IMR-90 (cell line): ENCODE measurements at regions not wholly inside any gene's neighbourhood (a gene's known extent, or its start where the extent isn't known, plus 50 kb on each side); places are given as distances from the start of the nearest gene placed in this dataset.

Experiments used
- ATAC-seq: fragments of 200-7000 bp; cut with Tn5 transposase; 2 replicates; pipeline ENCODE4 v1.9.1; 2020; ENCODE audit warnings: low read depth, mild to moderate bottlenecking, moderate library complexity
- BruUV-seq: library from RNA; stranded (reverse); fragments of 400-500 nt; replicated peaks from 2 replicates; lab custom pipeline; 2021; lab: Mats Ljungman, UMichigan
- CTCF ChIA-PET: fragments of 300-600 bp; formaldehyde crosslinking; extraction: SDS; loops from one replicate; lab custom pipeline; 2021; ENCODE audit warnings: antibody characterized with exemption; lab: Yijun Ruan, JAX
- POLR2A ChIA-PET: fragments of 300-600 bp; sonication (Branson Sonifier 250); formaldehyde crosslinking; loops from one replicate; lab custom pipeline; 2022; ENCODE audit warnings: antibody characterized with exemption; ENCODE audit not compliant: unreplicated experiment; lab: Charles Lee
- DNase-seq: peaks from one replicate; pipeline ENCODE4 v3.0.0; 2013
- H2AFZ ChIP-seq: replicated peaks from 2 replicates; pipeline ENCODE3; 2013; ENCODE audit warnings: low read length, mild to moderate bottlenecking; ENCODE audit not compliant: poor library complexity
- H2AK5ac ChIP-seq: 2 replicates; pipeline ENCODE4 v1.6.1; 2013; ENCODE audit warnings: low read depth, low read length, inconsistent platforms
- H2AK9ac ChIP-seq: replicated peaks from 2 replicates; pipeline ENCODE3; 2013; ENCODE audit warnings: mild to moderate bottlenecking, low read depth, low read length, moderate library complexity; ENCODE audit not compliant: poor library complexity
- H2BK120ac ChIP-seq: 2 replicates; pipeline ENCODE4 v1.6.1; 2013; ENCODE audit warnings: low read depth, low read length, inconsistent platforms
- H2BK15ac ChIP-seq: 3 replicates; pipeline ENCODE4 v1.6.1; 2013; ENCODE audit warnings: low read depth, low read length, inconsistent platforms
- H2BK20ac ChIP-seq: 2 replicates; pipeline ENCODE4 v1.6.1; 2013; ENCODE audit warnings: low read depth, mild to moderate bottlenecking, inconsistent platforms, low read length, moderate library complexity
- H2BK5ac ChIP-seq: 2 replicates; pipeline ENCODE4 v1.6.1; 2013; ENCODE audit warnings: mild to moderate bottlenecking, low read depth, low read length, inconsistent platforms; ENCODE audit not compliant: poor library complexity, severe bottlenecking
- H3K14ac ChIP-seq: replicated peaks from 2 replicates; pipeline ENCODE4 v1.6.1; 2013; ENCODE audit warnings: low read depth, low read length, inconsistent platforms
- H3K18ac ChIP-seq: 2 replicates; pipeline ENCODE4 v1.6.1; 2013; ENCODE audit warnings: low read depth, low read length, control low read depth
- H3K23ac ChIP-seq: 2 replicates; pipeline ENCODE4 v1.6.1; 2013; ENCODE audit warnings: low read depth, low read length, inconsistent platforms
- H3K27ac ChIP-seq: 2 replicates; pipeline ENCODE4 v1.5.1; 2013; ENCODE audit warnings: mild to moderate bottlenecking, control low read depth, low read length; ENCODE audit not compliant: insufficient read depth
- H3K27me3 ChIP-seq: 2 replicates; pipeline ENCODE4 v1.6.1; 2013; ENCODE audit warnings: low read length; ENCODE audit not compliant: control insufficient read depth, insufficient read depth
- H3K36me3 ChIP-seq: 2 replicates; pipeline ENCODE4 v1.6.1; 2013; ENCODE audit warnings: low read length, mixed read lengths; ENCODE audit not compliant: control insufficient read depth, insufficient read depth
- H3K4ac ChIP-seq: 2 replicates; pipeline ENCODE4 v1.6.1; 2013; ENCODE audit warnings: low read depth, low read length, inconsistent platforms
- H3K4me1 ChIP-seq: 2 replicates; pipeline ENCODE4 v1.6.1; 2013; ENCODE audit warnings: low read length, mixed read lengths; ENCODE audit not compliant: control insufficient read depth, insufficient read depth
- H3K4me2 ChIP-seq: 2 replicates; pipeline ENCODE4 v1.6.1; 2013; ENCODE audit warnings: low read depth, mild to moderate bottlenecking, control low read depth, low read length, moderate library complexity
- H3K4me3 ChIP-seq: 2 replicates; pipeline ENCODE4 v1.5.1; 2013; ENCODE audit warnings: low read depth, mild to moderate bottlenecking, control low read depth, low read length, moderate library complexity; ENCODE audit not compliant: insufficient read depth
- H3K56ac ChIP-seq: 2 replicates; pipeline ENCODE4 v1.6.1; 2013; ENCODE audit warnings: low read length, inconsistent platforms; ENCODE audit not compliant: insufficient read depth; ENCODE audit errors: extremely low read depth
- H3K79me1 ChIP-seq, 2 experiments: 2 replicates each; pipeline ENCODE4 v1.6.1; 2013; ENCODE audit warnings: low read length in 2 of 2, inconsistent platforms in 1 of 2, low read depth in 1 of 2
- H3K9ac ChIP-seq: 2 replicates; pipeline ENCODE4 v1.6.1; 2013; ENCODE audit warnings: low read depth, low read length, control low read depth
- H3K9me1 ChIP-seq: 2 replicates; pipeline ENCODE4 v1.6.1; 2013; ENCODE audit warnings: low read length, inconsistent platforms; ENCODE audit not compliant: insufficient read depth
- H3K9me3 ChIP-seq: 2 replicates; pipeline ENCODE4 v1.6.1; 2013; ENCODE audit warnings: low read length; ENCODE audit not compliant: control insufficient read depth, insufficient read depth
- H4K20me1 ChIP-seq: 2 replicates; pipeline ENCODE4 v1.6.1; 2013; ENCODE audit warnings: low read length, inconsistent platforms; ENCODE audit not compliant: insufficient read depth
- H4K5ac ChIP-seq: 2 replicates; pipeline ENCODE4 v1.6.1; 2013; ENCODE audit warnings: mild to moderate bottlenecking, low read depth, low read length, control low read depth
- H4K8ac ChIP-seq, 2 experiments: 2 replicates each; pipeline ENCODE4 v1.6.1; 2013; ENCODE audit warnings: low read depth in 2 of 2, low read length in 2 of 2, control low read depth in 1 of 2, inconsistent platforms in 1 of 2
- H4K91ac ChIP-seq: 2 replicates; pipeline ENCODE4 v1.6.1; 2013; ENCODE audit warnings: low read depth, low read length, inconsistent platforms; ENCODE audit not compliant: insufficient read depth
- BHLHE40 ChIP-seq: fragments of 150-350 bp; IDR thresholded peaks from 2 replicates; pipeline ENCODE4 v1.6.1; 2016; ENCODE audit warnings: mild to moderate bottlenecking, low read depth, low read length
- CHD1 ChIP-seq: IDR thresholded peaks from 2 replicates; pipeline ENCODE4 v1.6.1; 2012; ENCODE audit warnings: low read depth, low read length, improper control_type of control experiment
- ELK1 ChIP-seq: fragments of 150-350 bp; IDR thresholded peaks from 2 replicates; pipeline ENCODE4 v1.6.1; 2016; ENCODE audit warnings: low read depth, mild to moderate bottlenecking, low read length, moderate library complexity, borderline replicate concordance
- MAFK ChIP-seq: IDR thresholded peaks from 2 replicates; pipeline ENCODE4 v1.6.1; 2012; ENCODE audit warnings: low read depth, low read length, improper control_type of control experiment
- POLR2A ChIP-seq: IDR thresholded peaks from 2 replicates; pipeline ENCODE4 v1.6.1; 2012; ENCODE audit warnings: mild to moderate bottlenecking, low read depth, low read length
- RAD21 ChIP-seq: IDR thresholded peaks from 2 replicates; pipeline ENCODE4 v1.6.1; 2012; ENCODE audit warnings: low read length, improper control_type of control experiment
- RFX5 ChIP-seq: IDR thresholded peaks from 2 replicates; pipeline ENCODE4 v1.8.0; 2012; ENCODE audit warnings: low read depth, mild to moderate bottlenecking, low read length, moderate library complexity
- USF2 ChIP-seq: fragments of 150-350 bp; IDR thresholded peaks from 2 replicates; pipeline ENCODE4 v1.6.1; 2017; ENCODE audit warnings: mild to moderate bottlenecking, antibody characterized with exemption, low read length, low read depth
- WGBS, 2 experiments: methylation state at CpG; one replicate each; pipeline versions ENCODE4 v1.1.5 to v1.1.7; 2013; ENCODE audit warnings: missing lambda C conversion rate in 2 of 2; ENCODE audit not compliant: insufficient read length in 1 of 2; ENCODE audit errors: extremely low coverage in 2 of 2; 5-methylcytosine and 5-hydroxymethylcytosine counted together
- dilution Hi-C: fragments of 300-500 bp; cut with HindIII; formaldehyde crosslinking; loops from one replicate; pipeline ENCODE4 v1.14.3; 2018; ENCODE audit warnings: low sequenced_read_pairs; ENCODE audit not compliant: unreplicated experiment
- in situ Hi-C: fragments of 300-500 bp; cut with MboI; formaldehyde crosslinking; loops from 3 replicates; pipeline ENCODE4 v1.14.3; 2019; ENCODE audit warnings: low sequenced_read_pairs, inconsistent platforms, mixed read lengths
- intact Hi-C: fragments of 100-400 bp; cut with micrococcal nuclease; formaldehyde crosslinking; loops from 2 replicates; pipeline ENCODE4 v1.10.0; 2022

- in situ Hi-C loops (no loop called here), intact Hi-C loops (no loop called here), dilution Hi-C loops (no loop called here)
- Histone ChIP-seq H2BK5ac (no peak overlapping the region), H3K36me3 (no peaks in the 10 kb centered on the region), H2BK120ac (no peak overlapping the region), H2BK20ac (no peak overlapping the region), H3K4me1 (no peaks in the 10 kb centered on the region), H3K4me2 (no peak overlapping the region), H3K14ac (no peak overlapping the region), H4K5ac (no peak overlapping the region), H2BK15ac (no peak overlapping the region), H4K20me1 (no peaks in the 10 kb centered on the region), H3K23ac (no peak overlapping the region), H2AFZ (no peak overlapping the region), H3K9me1 (no peaks in the 10 kb centered on the region), H3K9me3 (no peaks in the 10 kb centered on the region), H3K4me3 (no peak overlapping the region), H3K56ac (no peak overlapping the region), H3K27ac (no peak overlapping the region), H3K27me3 (no peaks in the 10 kb centered on the region), H3K9ac (no peak overlapping the region), H2AK9ac (no peak overlapping the region), H3K4ac (no peak overlapping the region), H4K8ac (no peak overlapping the region), H4K91ac (no peak overlapping the region), H3K79me1 (no peaks in the 10 kb centered on the region), H2AK5ac (no peak overlapping the region), H3K18ac (no peak overlapping the region)
- ATAC-seq (no peak), DNase-seq (no peak)
- TF ChIP-seq CHD1 (no peak), MAFK (no peak), RFX5 (no peak), ELK1 (no peak), USF2 (no peak), POLR2A (no peak), BHLHE40 (no peak), RAD21 (no peak)
- no CpG with 5 or more reads among the region's 4 CpGs for WGBS, 2 experiments
- ChIA-PET CTCF (no interaction called here), POLR2A (no interaction called here)
- BruUV-seq: no TSS peak
Measured at GRCh38 chr16:60407034-60407433, 1629.2 kb downstream of the CDH8 start.
